HL-60 (cell line): ENCODE measurements at regions not wholly inside any gene's neighbourhood (a gene's known extent, or its start where the extent isn't known, plus 50 kb on each side); places are given as distances from the start of the nearest gene placed in this dataset.

Experiments
- DNase-seq, 2 experiments: peaks; one replicate each; pipeline ENCODE4 v3.0.0-alpha.2; 2010 to 2020; ENCODE audit warnings: low read depth in 1 of 2, low spot score in 1 of 2
- H3K27ac ChIP-seq: fragments of 250-450 bp; sonication (Bioruptor Pico); replicated peaks from 2 replicates; pipeline ENCODE4 v1.5.1; 2020; ENCODE audit warnings: mild to moderate bottlenecking, moderate library complexity
- H3K27me3 ChIP-seq: fragments of 250-450 bp; sonication (Bioruptor Pico); 2 replicates; pipeline ENCODE4 v1.5.1; 2021; ENCODE audit warnings: mild to moderate bottlenecking, moderate library complexity; ENCODE audit not compliant: insufficient read depth, poor library complexity, severe bottlenecking
- H3K4me3 ChIP-seq: replicated peaks from 2 replicates; pipeline ENCODE4 v1.5.1; 2011; ENCODE audit warnings: mild to moderate bottlenecking, control low read depth, low read length; ENCODE audit not compliant: insufficient read depth
- GABPA ChIP-seq: IDR thresholded peaks from 2 replicates; pipeline ENCODE4 v1.6.1; 2012; ENCODE audit warnings: low read depth
- POLR2AphosphoS5 ChIP-seq: IDR thresholded peaks from 2 replicates; pipeline ENCODE4 v1.6.1; 2012; ENCODE audit warnings: low read depth
- SPI1 ChIP-seq: IDR thresholded peaks from 2 replicates; pipeline ENCODE4 v1.6.1; 2012; ENCODE audit warnings: low read depth, mild to moderate bottlenecking, borderline replicate concordance
- TF ChIP-seq, protein P1 (sequence below): IDR thresholded peaks from 2 replicates; pipeline ENCODE4 v1.6.1; 2012; ENCODE audit warnings: low read depth; ENCODE audit not compliant: insufficient replicate concordance
- TF ChIP-seq, protein P2 (sequence below): IDR thresholded peaks from one replicate; pipeline ENCODE4 v1.5.1; 2011; ENCODE audit warnings: low read length, control low read depth, inconsistent platforms; ENCODE audit not compliant: insufficient read depth

DNA sequence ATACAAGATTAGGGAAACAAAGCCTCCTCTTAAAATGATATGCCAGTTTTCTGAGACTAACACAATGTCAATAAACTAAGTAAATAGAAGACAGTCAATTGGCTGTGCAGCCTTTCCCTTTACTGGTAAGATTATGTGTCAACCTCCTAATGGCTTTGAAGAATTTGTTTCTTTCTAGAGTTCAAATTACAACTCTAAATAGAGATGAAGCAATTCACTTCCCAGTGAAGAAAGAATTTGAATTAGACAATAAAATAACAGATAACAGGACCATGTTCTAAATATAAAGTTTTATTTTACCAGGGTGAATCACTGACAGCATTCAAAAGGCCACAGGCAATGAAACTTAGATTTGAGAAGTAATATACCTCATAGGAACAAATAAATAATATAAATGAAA, 680.3 kb downstream of the PLA2G4A start:
- no peak overlapping the region for H3K4me3 ChIP-seq
- no peaks in the 10 kb centered on the region for H3K27me3 ChIP-seq
- no peak overlapping the region for H3K27ac ChIP-seq
- TF ChIP-seq SPI1 (no peak), GABPA (no peak), POLR2AphosphoS5 (no peak)
- TF ChIP-seq, protein P1, sequence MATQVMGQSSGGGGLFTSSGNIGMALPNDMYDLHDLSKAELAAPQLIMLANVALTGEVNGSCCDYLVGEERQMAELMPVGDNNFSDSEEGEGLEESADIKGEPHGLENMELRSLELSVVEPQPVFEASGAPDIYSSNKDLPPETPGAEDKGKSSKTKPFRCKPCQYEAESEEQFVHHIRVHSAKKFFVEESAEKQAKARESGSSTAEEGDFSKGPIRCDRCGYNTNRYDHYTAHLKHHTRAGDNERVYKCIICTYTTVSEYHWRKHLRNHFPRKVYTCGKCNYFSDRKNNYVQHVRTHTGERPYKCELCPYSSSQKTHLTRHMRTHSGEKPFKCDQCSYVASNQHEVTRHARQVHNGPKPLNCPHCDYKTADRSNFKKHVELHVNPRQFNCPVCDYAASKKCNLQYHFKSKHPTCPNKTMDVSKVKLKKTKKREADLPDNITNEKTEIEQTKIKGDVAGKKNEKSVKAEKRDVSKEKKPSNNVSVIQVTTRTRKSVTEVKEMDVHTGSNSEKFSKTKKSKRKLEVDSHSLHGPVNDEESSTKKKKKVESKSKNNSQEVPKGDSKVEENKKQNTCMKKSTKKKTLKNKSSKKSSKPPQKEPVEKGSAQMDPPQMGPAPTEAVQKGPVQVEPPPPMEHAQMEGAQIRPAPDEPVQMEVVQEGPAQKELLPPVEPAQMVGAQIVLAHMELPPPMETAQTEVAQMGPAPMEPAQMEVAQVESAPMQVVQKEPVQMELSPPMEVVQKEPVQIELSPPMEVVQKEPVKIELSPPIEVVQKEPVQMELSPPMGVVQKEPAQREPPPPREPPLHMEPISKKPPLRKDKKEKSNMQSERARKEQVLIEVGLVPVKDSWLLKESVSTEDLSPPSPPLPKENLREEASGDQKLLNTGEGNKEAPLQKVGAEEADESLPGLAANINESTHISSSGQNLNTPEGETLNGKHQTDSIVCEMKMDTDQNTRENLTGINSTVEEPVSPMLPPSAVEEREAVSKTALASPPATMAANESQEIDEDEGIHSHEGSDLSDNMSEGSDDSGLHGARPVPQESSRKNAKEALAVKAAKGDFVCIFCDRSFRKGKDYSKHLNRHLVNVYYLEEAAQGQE, result no peak
- TF ChIP-seq, protein P2, sequence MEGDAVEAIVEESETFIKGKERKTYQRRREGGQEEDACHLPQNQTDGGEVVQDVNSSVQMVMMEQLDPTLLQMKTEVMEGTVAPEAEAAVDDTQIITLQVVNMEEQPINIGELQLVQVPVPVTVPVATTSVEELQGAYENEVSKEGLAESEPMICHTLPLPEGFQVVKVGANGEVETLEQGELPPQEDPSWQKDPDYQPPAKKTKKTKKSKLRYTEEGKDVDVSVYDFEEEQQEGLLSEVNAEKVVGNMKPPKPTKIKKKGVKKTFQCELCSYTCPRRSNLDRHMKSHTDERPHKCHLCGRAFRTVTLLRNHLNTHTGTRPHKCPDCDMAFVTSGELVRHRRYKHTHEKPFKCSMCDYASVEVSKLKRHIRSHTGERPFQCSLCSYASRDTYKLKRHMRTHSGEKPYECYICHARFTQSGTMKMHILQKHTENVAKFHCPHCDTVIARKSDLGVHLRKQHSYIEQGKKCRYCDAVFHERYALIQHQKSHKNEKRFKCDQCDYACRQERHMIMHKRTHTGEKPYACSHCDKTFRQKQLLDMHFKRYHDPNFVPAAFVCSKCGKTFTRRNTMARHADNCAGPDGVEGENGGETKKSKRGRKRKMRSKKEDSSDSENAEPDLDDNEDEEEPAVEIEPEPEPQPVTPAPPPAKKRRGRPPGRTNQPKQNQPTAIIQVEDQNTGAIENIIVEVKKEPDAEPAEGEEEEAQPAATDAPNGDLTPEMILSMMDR, result no peak
- DNase-seq, result no peak

DNA sequence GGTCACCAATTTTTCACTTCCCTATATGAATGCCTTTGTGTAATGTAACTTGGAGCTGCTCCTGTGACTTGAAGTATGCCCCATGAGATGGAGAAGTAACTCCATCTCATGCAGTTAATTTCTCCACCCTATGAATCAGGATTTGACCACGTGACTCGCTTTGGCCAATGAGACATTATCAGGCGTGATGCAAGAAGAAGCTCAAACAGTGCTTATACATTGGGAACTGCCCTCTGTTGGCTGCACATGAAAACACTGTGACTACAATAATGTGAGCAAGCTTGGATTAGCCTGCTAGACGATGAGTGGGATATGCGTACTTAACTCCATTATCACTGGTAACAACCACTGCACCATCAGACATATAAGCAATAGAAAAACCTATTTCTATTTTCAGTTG, 684.4 kb downstream of the PLA2G4A start:
- TF ChIP-seq SPI1, result no peak
- TF ChIP-seq, protein P2, result no peak
- TF ChIP-seq, protein P1, result no peak
- TF ChIP-seq POLR2AphosphoS5, result no peak
- no peak for TF ChIP-seq GABPA
- no peak overlapping the region for H3K27ac ChIP-seq
- H3K4me3 ChIP-seq, result no peak overlapping the region
- peak; percentile 16 to 31 for DNase-seq
- H3K27me3 ChIP-seq, result no peaks in the 10 kb centered on the region

DNA sequence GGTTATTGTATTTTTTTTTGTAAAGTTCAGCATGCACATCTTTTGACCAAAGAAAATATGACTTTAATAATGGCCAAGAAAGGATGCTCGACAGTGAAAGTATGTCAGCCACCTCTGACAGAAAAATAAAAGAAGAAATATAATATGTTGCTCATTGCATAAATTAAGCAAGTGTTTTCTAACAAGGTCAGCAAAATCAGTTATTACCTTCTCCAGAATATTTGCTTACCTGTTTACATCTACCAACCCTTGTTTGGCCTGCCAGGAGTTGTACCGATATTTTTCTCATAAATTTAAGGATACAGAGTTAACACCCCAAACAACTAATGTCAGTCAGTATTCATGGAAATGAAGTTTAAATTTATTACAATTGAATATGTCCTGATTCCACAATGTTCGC, 685.4 kb downstream of the PLA2G4A start:
- no peak overlapping the region for H3K4me3 ChIP-seq
- TF ChIP-seq, protein P1, result no peak
- no peak for TF ChIP-seq SPI1
- TF ChIP-seq, protein P2, result no peak
- TF ChIP-seq POLR2AphosphoS5, result no peak
- H3K27me3 ChIP-seq, result no peaks in the 10 kb centered on the region
- no peak for DNase-seq
- no peak overlapping the region for H3K27ac ChIP-seq
